Keratinocyte (primary cell): ENCODE measurements at regions not wholly inside any gene's neighbourhood (a gene's known extent, or its start where the extent isn't known, plus 50 kb on each side); places are given as distances from the start of the nearest gene placed in this dataset.
"Not testable (repeated sequence)": the region's sequence is repeated elsewhere in the genome, so short reads cannot be mapped to it uniquely, and the experiment has no call there.

Experiments
- DNase-seq: peaks from one replicate; pipeline ENCODE4 v3.0.0-alpha.2; 2011; ENCODE audit warnings: low read depth, missing footprints, low spot score
- FAIRE-seq: peaks from 2 replicates; lab custom pipeline; 2011; peaks lifted over from hg19 to GRCh38; lab: Jason Lieb, UNC
- H2AFZ ChIP-seq: 2 replicates; pipeline ENCODE4 v1.6.0; 2012; ENCODE audit warnings: low read length, control low read depth, inconsistent platforms; ENCODE audit not compliant: control insufficient read depth
- H3K27ac ChIP-seq: 2 replicates; pipeline ENCODE4 v1.5.1; 2011; ENCODE audit warnings: low read length; ENCODE audit not compliant: control insufficient read depth, insufficient read depth
- H3K27me3 ChIP-seq: 3 replicates; pipeline ENCODE4 v1.6.0; 2011; ENCODE audit warnings: low read length; ENCODE audit not compliant: control insufficient read depth, insufficient read depth; ENCODE audit errors: extremely low read depth
- H3K36me3 ChIP-seq, 2 experiments: 2 replicates in 1 of 2; 3 replicates in 1 of 2; pipeline ENCODE4 v1.5.1; 2011; ENCODE audit warnings: low read length in 2 of 2, mild to moderate bottlenecking in 1 of 2; ENCODE audit not compliant: control insufficient read depth in 2 of 2, insufficient read depth in 2 of 2; ENCODE audit errors: extremely low read depth in 1 of 2
- H3K4me1 ChIP-seq: 3 replicates; pipeline ENCODE4 v1.5.1; 2011; ENCODE audit warnings: low read length; ENCODE audit not compliant: control insufficient read depth, insufficient read depth; ENCODE audit errors: extremely low read depth
- H3K4me2 ChIP-seq: 3 replicates; pipeline ENCODE4 v1.6.0; 2011; ENCODE audit warnings: low read depth, low read length; ENCODE audit not compliant: control insufficient read depth, insufficient read depth; ENCODE audit errors: extremely low read depth
- H3K4me3 ChIP-seq, 3 experiments: fragments of 200-600 bp in 1 of 3; sonication (generic) in 1 of 3; 2 replicates in 2 of 3; 3 replicates in 1 of 3; pipeline ENCODE4 v1.5.1; 2011 to 2016; ENCODE audit warnings: low read length in 3 of 3, mild to moderate bottlenecking in 3 of 3, control low read depth in 2 of 3, inconsistent platforms in 1 of 3, low read depth in 1 of 3, mixed read lengths in 1 of 3, mixed run types in 1 of 3, moderate library complexity in 1 of 3; ENCODE audit not compliant: control insufficient read depth in 2 of 3, insufficient read depth in 2 of 3; ENCODE audit errors: extremely low read depth in 1 of 3
- H3K79me2 ChIP-seq: 2 replicates; pipeline ENCODE4 v1.6.0; 2012; ENCODE audit warnings: low read length; ENCODE audit not compliant: control insufficient read depth, insufficient read depth
- H3K9ac ChIP-seq: 3 replicates; pipeline ENCODE4 v1.6.0; 2011; ENCODE audit warnings: low read length; ENCODE audit not compliant: control insufficient read depth, insufficient read depth; ENCODE audit errors: extremely low read depth
- H3K9me1 ChIP-seq: 3 replicates; pipeline ENCODE4 v1.6.0; 2011; ENCODE audit warnings: low read length; ENCODE audit not compliant: control insufficient read depth, insufficient read depth; ENCODE audit errors: extremely low read depth
- H3K9me3 ChIP-seq: 2 replicates; pipeline ENCODE4 v1.5.1; 2012; ENCODE audit warnings: low read depth, low read length; ENCODE audit not compliant: control insufficient read depth
- H4K20me1 ChIP-seq: 3 replicates; pipeline ENCODE4 v1.6.0; 2011; ENCODE audit warnings: low read length; ENCODE audit not compliant: control insufficient read depth, insufficient read depth; ENCODE audit errors: extremely low read depth
- dilution Hi-C: fragments of 300-500 bp; cut with MboI; formaldehyde crosslinking; loops from one replicate; pipeline ENCODE4 v1.7.0; 2020; ENCODE audit warnings: low sequenced_read_pairs; ENCODE audit not compliant: extremely low pct_ligation_motif_present

DNA sequence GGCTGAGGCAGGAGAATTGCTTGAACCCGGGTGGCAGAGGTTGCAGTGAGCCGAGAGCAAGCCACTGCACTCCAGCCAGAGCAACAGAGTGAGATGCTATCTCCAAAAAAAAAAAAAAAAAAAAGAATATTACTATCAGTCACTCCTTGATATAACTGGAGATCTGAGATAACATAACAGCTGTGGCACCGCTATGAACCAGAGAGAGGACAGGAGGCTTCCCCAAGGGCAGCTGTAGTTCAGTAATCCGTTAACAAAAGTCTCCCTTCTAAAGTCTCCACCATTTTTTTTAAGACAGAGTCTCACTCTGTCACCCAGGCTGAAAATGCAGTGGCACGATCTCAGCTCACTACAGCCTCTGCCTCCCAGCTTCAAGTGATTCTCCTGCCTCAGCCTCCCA is 120.5 kb downstream of the SEPTIN7 start:
- FAIRE-seq, H3K4me2 ChIP-seq, dilution Hi-C loops, H3K4me3 ChIP-seq, DNase-seq, H4K20me1 ChIP-seq, H3K9ac ChIP-seq, H2AFZ ChIP-seq, H3K27me3 ChIP-seq, H3K9me3 ChIP-seq, H3K4me1 ChIP-seq, H3K36me3 ChIP-seq, H3K27ac ChIP-seq, H3K79me2 ChIP-seq, H3K9me1 ChIP-seq: not testable (repeated sequence)

DNA sequence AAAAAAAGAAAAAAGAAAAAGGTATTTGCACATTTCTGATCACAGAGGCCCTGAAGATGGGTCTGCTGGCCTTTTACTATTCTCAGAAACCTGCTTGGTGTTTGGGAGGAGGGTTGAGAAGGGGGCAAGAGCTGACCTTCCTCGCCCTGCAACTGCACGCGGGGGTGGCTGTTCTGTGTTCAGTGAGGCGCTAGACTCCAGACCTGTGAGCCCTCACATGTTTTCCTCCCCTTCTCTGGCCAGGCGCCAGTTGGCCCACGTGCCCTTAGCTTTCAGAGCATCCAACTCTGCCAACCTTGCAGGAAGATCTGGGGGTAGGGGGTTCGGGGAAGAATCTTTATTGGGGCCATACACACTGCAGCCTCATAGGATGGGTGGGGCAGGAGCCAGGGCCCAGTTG is 123.8 kb downstream of the SEPTIN7 start:
- FAIRE-seq = not testable (repeated sequence)

GRCh38 chr7:35926966-35927365 is 126.1 kb downstream of the SEPTIN7 start:
- H3K27me3 ChIP-seq, H3K4me1 ChIP-seq, H3K36me3 ChIP-seq, H3K27ac ChIP-seq, H4K20me1 ChIP-seq, dilution Hi-C loops, DNase-seq, H3K9ac ChIP-seq, FAIRE-seq, H3K9me1 ChIP-seq, H3K4me3 ChIP-seq, H3K4me2 ChIP-seq, H2AFZ ChIP-seq, H3K9me3 ChIP-seq, H3K79me2 ChIP-seq: not testable (repeated sequence)

More for the DNA sequence above, 123.8 kb downstream of the SEPTIN7 start:
- H3K9me1 ChIP-seq, DNase-seq, H3K9ac ChIP-seq, H3K27ac ChIP-seq, H3K36me3 ChIP-seq, H4K20me1 ChIP-seq, H3K4me3 ChIP-seq, H3K27me3 ChIP-seq, H3K9me3 ChIP-seq, H2AFZ ChIP-seq, dilution Hi-C loops, H3K4me1 ChIP-seq, H3K4me2 ChIP-seq, H3K79me2 ChIP-seq: not testable (repeated sequence)

GRCh38 chr7:35931134-35931533 is 130.3 kb downstream of the SEPTIN7 start:
- H3K36me3 ChIP-seq, H2AFZ ChIP-seq, FAIRE-seq: not testable (repeated sequence)

GRCh38 chr7:35931551-35931950 is 130.7 kb downstream of the SEPTIN7 start:
- not testable (repeated sequence) for FAIRE-seq, H3K4me1 ChIP-seq

More at GRCh38 chr7:35931134-35931533, 130.3 kb downstream of the SEPTIN7 start:
- dilution Hi-C loops, H3K79me2 ChIP-seq, H3K27me3 ChIP-seq, H3K27ac ChIP-seq, H3K4me1 ChIP-seq, H3K9ac ChIP-seq, H3K9me3 ChIP-seq, DNase-seq, H3K9me1 ChIP-seq, H3K4me3 ChIP-seq, H4K20me1 ChIP-seq, H3K4me2 ChIP-seq: not testable (repeated sequence)

More at GRCh38 chr7:35931551-35931950, 130.7 kb downstream of the SEPTIN7 start:
- H3K9ac ChIP-seq, DNase-seq, H3K36me3 ChIP-seq, dilution Hi-C loops, H3K4me3 ChIP-seq, H3K9me1 ChIP-seq, H3K27ac ChIP-seq, H4K20me1 ChIP-seq, H3K4me2 ChIP-seq, H3K79me2 ChIP-seq, H3K27me3 ChIP-seq, H3K9me3 ChIP-seq, H2AFZ ChIP-seq: not testable (repeated sequence)
